ENCODE measurements at regions not wholly inside any gene's neighbourhood (a gene's known extent, or its start where the extent isn't known, plus 50 kb on each side); places are given as distances from the start of the nearest gene placed in this dataset.
"Not testable (repeated sequence)": the region's sequence is repeated elsewhere in the genome, so short reads cannot be mapped to it uniquely, and the experiment has no call there.

DNA sequence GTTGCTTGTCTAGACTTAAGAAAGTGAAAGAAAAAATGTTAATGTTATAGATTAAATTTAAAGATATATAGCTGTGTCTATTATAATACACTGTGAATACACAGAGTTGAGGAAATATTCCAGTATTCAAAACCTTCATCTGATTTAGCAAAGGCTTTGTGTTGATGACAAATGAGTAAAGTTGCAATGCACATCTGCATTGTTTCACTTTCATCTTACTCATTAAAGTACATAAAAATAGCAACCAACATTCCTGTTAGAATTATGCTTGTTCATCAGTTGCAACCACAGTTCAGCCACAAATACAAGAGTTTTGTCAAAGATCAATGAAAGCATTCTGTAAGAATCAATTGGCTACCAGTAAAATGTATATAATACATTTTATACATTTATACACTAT lies 346.4 kb upstream of the SLC7A11 start:
- DNase-seq (no peak), ATAC-seq (replicated peaks) (no peak)
- H3K27me3 Mint-ChIP-seq, result no peaks in the 10 kb centered on the region
- H3K4me1 Mint-ChIP-seq (ENCODE audit: low read depth in 2 of 2), result no peaks in the 10 kb centered on the region
- H3K9me3 Mint-ChIP-seq, result peaks cover 17 to 29% of the 10 kb centered on the region in 2 donors
- H3K27ac Mint-ChIP-seq, result no peak overlapping the region
- no peak overlapping the region for H3K4me3 Mint-ChIP-seq
- H3K36me3 Mint-ChIP-seq (ENCODE audit: insufficient read depth), result no peaks in the 10 kb centered on the region

DNA sequence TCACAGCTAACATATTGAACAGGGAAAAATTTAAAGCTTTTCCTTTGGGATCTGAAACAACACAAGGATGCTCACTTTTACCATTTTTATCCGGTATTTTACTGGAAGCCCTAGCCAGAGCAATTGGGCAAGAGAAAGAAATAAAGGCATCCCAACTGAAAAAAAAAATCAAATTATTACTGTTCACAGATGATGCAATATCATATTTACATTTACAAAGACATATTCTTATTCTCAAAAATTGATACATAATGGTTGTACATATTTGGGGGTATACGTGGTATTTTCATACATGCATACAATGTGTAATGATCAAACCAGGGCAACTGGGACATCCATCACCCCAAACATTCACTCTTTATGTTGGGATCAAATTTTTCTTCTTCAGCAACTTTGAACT lies 337.0 kb upstream of the SLC7A11 start:
- Mint-ChIP-seq H3K4me3 (no peak overlapping the region), H3K9me3 (peaks cover 9 to 12% of the 10 kb centered on the region in 2 donors), H3K4me1 (ENCODE audit: low read depth in 2 of 2) (no peaks in the 10 kb centered on the region), H3K27ac (no peak overlapping the region), H3K27me3 (no peaks in the 10 kb centered on the region), H3K36me3 (ENCODE audit: insufficient read depth) (no peaks in the 10 kb centered on the region)
- ATAC-seq (replicated peaks) (no peak), DNase-seq (no peak)

DNA sequence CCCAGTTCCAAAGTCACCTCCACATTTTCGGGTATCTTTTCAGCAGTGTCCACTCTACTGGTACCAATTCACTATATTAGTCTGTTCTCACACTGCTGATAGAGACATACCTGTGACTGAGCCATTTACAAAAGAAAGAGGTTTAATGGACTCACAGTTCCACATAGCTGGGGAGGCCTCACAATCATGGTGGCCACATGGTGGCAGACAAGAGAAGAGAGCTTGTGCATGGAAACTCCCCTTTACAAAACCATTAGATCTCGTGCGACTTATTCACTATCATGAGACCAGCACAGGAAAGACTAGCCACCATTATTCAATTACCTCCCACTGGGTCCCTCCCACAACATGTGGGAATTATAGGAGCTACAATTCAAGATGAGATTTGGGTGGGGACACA lies 335.7 kb upstream of the SLC7A11 start:
- not testable (repeated sequence) for H3K36me3 Mint-ChIP-seq (ENCODE audit: insufficient read depth); H3K4me1 Mint-ChIP-seq (ENCODE audit: low read depth in 2 of 2); DNase-seq; H3K4me3 Mint-ChIP-seq; H3K27ac Mint-ChIP-seq; ATAC-seq (replicated peaks); H3K27me3 Mint-ChIP-seq
- peaks cover 9 to 12% of the 10 kb centered on the region in 2 donors for H3K9me3 Mint-ChIP-seq

DNA sequence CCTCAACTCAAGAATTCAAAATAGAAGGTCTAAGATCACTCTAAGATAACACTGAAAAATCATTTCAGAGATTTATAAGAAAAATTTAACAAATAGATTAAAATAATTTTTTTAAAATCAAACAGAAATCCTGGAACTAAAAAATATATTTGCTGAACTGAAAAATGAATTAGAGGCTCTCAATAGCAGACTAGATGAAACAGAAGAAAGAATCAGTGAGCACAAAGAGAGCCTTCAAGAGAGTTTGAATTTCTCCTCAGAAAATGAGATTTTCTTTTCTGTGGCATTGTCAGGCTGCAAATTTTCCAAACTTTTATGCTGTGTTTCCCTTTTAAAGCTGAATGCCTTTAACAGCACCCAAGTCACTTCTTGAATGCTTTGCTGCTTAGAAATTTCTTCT lies 335.0 kb upstream of the SLC7A11 start:
- no peak for ATAC-seq (replicated peaks)
- H3K9me3 Mint-ChIP-seq, result peaks cover 13 to 17% of the 10 kb centered on the region in 2 donors
- no peaks in the 10 kb centered on the region for H3K4me1 Mint-ChIP-seq (ENCODE audit: low read depth in 2 of 2)
- H3K4me3 Mint-ChIP-seq, result no peak overlapping the region
- DNase-seq, result no peak
- no peak overlapping the region for H3K27ac Mint-ChIP-seq
- no peaks in the 10 kb centered on the region for H3K27me3 Mint-ChIP-seq
- H3K36me3 Mint-ChIP-seq (ENCODE audit: insufficient read depth), result no peaks in the 10 kb centered on the region

DNA sequence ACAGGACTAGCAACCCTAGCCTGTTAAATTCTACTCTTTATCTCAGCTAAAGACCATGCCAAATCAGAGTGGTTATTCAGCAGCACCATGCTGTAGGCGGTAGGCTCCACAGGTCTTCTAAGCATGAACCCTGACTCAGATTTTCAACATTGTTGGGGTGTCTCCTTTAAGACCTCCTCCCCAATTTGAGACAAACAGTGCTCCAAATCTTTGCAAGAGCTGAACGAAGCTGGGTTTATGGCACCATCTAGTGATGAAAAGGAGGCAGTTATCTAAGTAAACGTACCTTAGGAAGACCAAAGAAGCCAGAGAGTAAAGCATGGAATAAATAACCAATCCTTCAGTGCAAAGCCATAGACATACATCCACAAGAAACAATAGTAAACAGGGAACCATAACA lies 334.5 kb upstream of the SLC7A11 start:
- ATAC-seq (replicated peaks) (no peak), DNase-seq (no peak)
- H3K4me1 Mint-ChIP-seq (ENCODE audit: low read depth in 2 of 2), result no peaks in the 10 kb centered on the region
- no peaks in the 10 kb centered on the region for H3K27me3 Mint-ChIP-seq
- H3K9me3 Mint-ChIP-seq, result peaks cover 13 to 18% of the 10 kb centered on the region in 2 donors
- no peak overlapping the region for H3K4me3 Mint-ChIP-seq
- no peaks in the 10 kb centered on the region for H3K36me3 Mint-ChIP-seq (ENCODE audit: insufficient read depth)
- H3K27ac Mint-ChIP-seq, result no peak overlapping the region

DNA sequence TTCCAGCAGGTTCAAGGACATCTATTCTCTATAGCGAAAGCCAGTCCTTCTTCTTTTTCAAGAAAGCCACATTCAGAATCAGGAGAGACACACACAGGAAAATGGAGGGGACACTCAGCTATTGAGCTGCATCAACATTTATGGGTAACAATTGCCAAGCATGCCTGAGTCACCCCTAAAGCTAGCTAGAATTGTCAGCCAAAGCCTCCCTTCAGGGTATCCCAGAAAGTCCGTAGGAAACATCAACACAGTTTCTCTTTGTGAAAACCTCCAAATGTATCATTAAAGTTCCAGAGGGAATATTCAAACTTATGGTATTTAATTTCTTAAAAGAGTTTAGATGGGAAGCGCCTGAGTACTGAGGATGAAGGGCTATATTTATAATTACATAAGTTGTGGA lies 331.1 kb upstream of the SLC7A11 start:
- no peak for ATAC-seq (replicated peaks)

DNA sequence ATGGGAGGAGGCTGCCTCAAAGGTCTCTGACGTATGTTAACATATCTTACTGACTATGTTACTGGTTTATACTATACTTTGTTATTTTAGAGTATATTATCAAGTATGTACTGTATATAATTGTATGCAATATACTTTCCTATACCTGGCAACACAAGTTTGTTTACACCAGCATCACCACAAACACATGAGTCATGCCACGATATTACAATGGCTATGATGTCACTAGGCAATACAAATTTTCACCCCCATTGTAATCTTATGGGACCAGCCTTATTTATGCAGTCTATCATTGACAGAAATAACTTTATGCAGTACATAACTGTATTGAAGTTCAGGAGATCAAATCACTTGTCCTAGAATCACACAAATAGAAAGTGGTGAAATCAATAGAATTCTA lies 329.9 kb upstream of the SLC7A11 start:
- DNase-seq, result no peak

More for the DNA sequence above, 331.1 kb upstream of the SLC7A11 start:
- Mint-ChIP-seq H3K27me3 (no peaks in the 10 kb centered on the region), H3K4me3 (no peak overlapping the region), H3K9me3 (peaks cover 9 to 16% of the 10 kb centered on the region in 2 donors), H3K27ac (no peak overlapping the region), H3K36me3 (ENCODE audit: insufficient read depth) (no peaks in the 10 kb centered on the region), H3K4me1 (ENCODE audit: low read depth in 2 of 2) (no peaks in the 10 kb centered on the region)
- DNase-seq, result no peak

DNA sequence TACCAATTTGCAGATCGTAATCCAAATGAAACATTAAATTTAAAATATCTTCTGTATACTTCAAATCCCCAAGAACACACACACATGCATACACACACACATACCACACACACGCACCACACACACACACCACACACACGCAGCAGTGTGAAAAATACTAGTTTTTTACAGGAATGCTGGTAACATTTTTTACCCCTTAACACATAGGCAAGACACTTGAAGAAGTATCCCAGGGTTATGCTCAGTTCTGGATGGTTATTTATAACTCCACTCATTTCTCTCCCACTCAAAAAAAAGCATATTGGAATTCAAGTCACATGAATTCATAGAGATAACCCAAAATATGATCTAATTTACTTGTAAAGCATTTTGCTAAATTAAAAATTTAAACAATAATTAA lies 325.5 kb upstream of the SLC7A11 start:
- no peak for ATAC-seq (replicated peaks)
- H3K27me3 Mint-ChIP-seq, result no peaks in the 10 kb centered on the region
- H3K36me3 Mint-ChIP-seq (ENCODE audit: insufficient read depth), result no peaks in the 10 kb centered on the region
- H3K4me1 Mint-ChIP-seq (ENCODE audit: low read depth in 2 of 2), result no peaks in the 10 kb centered on the region
- no peak overlapping the region for H3K4me3 Mint-ChIP-seq
- DNase-seq, result no peak
- H3K27ac Mint-ChIP-seq, result no peak overlapping the region
- peaks cover 5 to 6% of the 10 kb centered on the region in 2 donors for H3K9me3 Mint-ChIP-seq

More for the DNA sequence above, 329.9 kb upstream of the SLC7A11 start:
- Mint-ChIP-seq H3K9me3 (peaks cover 6% of the 10 kb centered on the region in 2 donors), H3K27ac (no peak overlapping the region), H3K4me1 (ENCODE audit: low read depth in 2 of 2) (no peaks in the 10 kb centered on the region), H3K36me3 (ENCODE audit: insufficient read depth) (no peaks in the 10 kb centered on the region), H3K4me3 (no peak overlapping the region), H3K27me3 (no peaks in the 10 kb centered on the region)
- ATAC-seq (replicated peaks), result no peak

DNA sequence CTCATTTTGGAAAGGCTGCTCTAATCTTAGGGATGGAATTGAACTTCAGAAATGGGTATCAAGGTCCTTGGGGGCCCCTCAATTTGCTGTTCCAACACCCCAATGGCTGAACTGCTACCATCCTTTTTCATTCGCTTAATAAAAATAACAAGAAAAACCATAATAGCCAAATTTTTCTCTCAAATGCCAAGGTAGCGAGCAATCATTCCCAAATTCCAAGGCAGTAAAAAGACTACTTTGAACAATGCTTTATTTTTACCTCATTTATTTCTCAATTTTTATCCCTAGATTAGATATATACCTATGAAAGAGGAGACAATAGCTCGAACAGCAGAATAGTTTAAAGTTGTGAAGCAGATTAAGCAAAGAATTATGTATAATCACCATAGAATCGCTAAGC lies 323.4 kb upstream of the SLC7A11 start:
- ATAC-seq (replicated peaks), result no peak
- Mint-ChIP-seq H3K27me3 (no peaks in the 10 kb centered on the region), H3K9me3 (peaks cover 0 to 2% of the 10 kb centered on the region in 2 donors), H3K27ac (no peak overlapping the region), H3K36me3 (ENCODE audit: insufficient read depth) (no peaks in the 10 kb centered on the region), H3K4me1 (ENCODE audit: low read depth in 2 of 2) (no peaks in the 10 kb centered on the region), H3K4me3 (no peak overlapping the region)
- no peak for DNase-seq

DNA sequence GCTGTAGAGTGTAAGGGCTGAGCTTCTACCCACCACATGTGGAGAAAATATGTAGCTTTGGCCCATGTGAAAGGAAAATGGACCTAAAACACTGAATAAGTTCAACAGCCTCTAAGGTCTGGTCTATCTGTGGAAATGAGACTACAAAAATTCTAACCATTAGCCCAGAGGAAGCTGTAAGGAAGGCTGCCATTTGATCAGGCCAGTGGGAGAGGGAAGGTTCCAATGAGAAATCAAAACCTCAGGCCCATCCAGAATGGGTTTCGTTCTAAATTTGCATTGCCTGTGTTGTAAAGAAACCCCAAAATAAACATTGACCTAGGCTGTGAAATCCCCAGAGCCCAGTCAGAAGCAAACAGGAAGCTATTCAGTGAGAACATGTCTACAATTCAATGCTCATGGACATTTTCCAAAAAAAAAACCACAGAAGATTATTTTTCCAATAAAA lies 320.4 kb upstream of the SLC7A11 start:
- no peak overlapping the region for H3K27ac Mint-ChIP-seq

DNA sequence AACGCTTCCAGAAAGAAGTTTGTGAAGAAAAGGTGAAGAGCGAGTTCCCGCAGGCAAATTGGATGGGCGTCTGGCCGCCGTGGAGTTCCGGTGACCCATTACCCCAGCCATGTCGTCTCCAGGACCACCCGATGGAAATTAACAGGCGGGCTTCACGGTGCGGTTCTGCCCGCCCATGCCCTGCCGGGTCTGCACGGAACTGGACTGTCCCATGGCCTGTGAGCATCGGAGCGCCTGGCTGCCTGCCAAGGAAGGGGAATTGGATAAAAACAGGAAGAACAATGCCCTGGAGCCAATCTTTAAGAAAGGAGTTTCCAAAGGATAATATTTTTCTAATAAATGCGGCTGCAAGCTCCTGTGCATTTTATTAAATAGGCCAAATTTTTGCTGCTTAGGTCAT lies 319.8 kb upstream of the SLC7A11 start:
- Mint-ChIP-seq H3K4me3 (no peak overlapping the region), H3K27me3 (no peaks in the 10 kb centered on the region), H3K36me3 (ENCODE audit: insufficient read depth) (no peaks in the 10 kb centered on the region), H3K4me1 (ENCODE audit: low read depth in 2 of 2) (no peaks in the 10 kb centered on the region), H3K27ac (no peak overlapping the region), H3K9me3 (peaks cover 0 to 2% of the 10 kb centered on the region in 2 donors)
- ATAC-seq (replicated peaks), result no peak
- DNase-seq, result no peak

More for the DNA sequence above, 320.4 kb upstream of the SLC7A11 start:
- no peaks in the 10 kb centered on the region for H3K36me3 Mint-ChIP-seq (ENCODE audit: insufficient read depth)
- H3K4me3 Mint-ChIP-seq, result no peak overlapping the region
- DNase-seq, result no peak
- no peak for ATAC-seq (replicated peaks)
- H3K27me3 Mint-ChIP-seq, result no peaks in the 10 kb centered on the region
- H3K4me1 Mint-ChIP-seq (ENCODE audit: low read depth in 2 of 2), result no peaks in the 10 kb centered on the region
- peaks cover 0 to 2% of the 10 kb centered on the region in 2 donors for H3K9me3 Mint-ChIP-seq

DNA sequence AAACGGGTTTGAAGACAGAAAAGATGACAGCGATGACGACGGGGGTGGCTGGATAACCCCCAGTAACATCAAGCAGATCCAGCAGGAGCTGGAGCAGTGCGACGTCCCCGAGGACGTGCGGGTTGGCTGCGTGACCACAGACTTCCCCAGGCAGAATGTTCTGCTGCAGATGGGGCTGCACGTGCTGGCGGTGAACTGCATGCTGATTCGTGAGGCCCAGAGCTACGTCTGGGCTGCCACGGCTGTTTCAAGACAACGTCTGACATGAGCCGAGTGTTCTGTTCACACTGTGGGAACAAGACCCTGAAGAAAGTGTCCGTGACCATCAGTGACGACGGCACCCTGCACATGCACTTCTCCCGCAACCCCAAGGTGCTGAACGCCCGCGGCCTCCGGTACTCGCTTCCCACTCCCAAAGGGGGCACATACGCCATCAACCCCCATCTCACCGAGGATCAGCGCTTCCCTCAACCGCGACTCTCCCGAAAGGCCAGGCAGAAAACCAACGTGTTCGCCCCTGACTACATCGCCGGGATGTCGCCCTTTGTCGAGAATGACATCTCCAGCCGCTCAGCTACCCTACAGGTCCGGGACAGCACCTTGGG lies 319.2 kb upstream of the SLC7A11 start:
- Mint-ChIP-seq H3K4me1 (ENCODE audit: low read depth in 2 of 2) (no peaks in the 10 kb centered on the region), H3K4me3 (no peak overlapping the region), H3K9me3 (peaks cover 0 to 4% of the 10 kb centered on the region in 2 donors), H3K36me3 (ENCODE audit: insufficient read depth) (no peaks in the 10 kb centered on the region), H3K27ac (no peak overlapping the region), H3K27me3 (no peaks in the 10 kb centered on the region)
- DNase-seq, result no peak
- ATAC-seq (replicated peaks), result no peak

DNA sequence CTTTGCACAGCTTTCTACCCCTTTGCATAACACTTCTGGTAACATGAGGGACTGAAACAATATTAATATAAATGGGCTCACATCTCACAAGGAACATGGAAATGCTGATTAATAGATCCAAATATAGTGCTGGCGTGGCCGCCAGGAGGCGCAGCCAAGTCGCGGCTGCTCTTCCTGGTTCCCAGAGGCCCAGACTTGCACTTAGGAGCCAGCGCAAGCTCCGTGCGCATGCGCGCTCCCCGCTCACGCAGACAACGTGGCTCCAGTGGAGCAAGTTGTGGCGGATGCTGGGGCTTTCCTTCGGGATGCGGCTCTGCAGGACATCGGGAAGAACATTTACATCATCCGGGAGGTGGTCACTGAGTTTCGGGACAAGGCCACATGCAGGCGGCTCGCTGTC lies 318.3 kb upstream of the SLC7A11 start:
- peaks cover 0 to 4% of the 10 kb centered on the region in 2 donors for H3K9me3 Mint-ChIP-seq
- H3K27me3 Mint-ChIP-seq, result no peaks in the 10 kb centered on the region
- no peaks in the 10 kb centered on the region for H3K4me1 Mint-ChIP-seq (ENCODE audit: low read depth in 2 of 2)
- H3K27ac Mint-ChIP-seq, result no peak overlapping the region
- ATAC-seq (replicated peaks) (no peak), DNase-seq (no peak)
- no peak overlapping the region for H3K4me3 Mint-ChIP-seq
- no peaks in the 10 kb centered on the region for H3K36me3 Mint-ChIP-seq (ENCODE audit: insufficient read depth)

DNA sequence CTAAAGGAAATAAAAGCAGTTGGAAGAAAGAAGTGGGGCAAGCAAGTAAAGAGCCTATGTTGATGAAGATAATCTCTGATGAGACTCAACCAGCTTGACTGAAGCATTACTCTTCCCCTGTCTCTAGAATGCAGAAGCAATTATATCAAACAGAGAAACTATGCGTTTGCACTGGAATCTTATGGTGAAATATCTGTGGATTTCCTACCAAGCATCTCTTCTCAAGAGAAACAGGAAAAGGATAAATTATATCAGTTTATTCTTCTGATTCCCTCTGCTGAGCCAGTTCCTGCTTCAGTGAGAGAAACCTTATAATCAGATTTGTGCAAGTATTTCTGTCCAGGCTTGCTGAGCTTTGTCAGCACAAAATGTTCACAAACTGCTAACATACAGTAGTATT lies 316.7 kb upstream of the SLC7A11 start:
- Mint-ChIP-seq H3K4me3 (no peak overlapping the region), H3K36me3 (ENCODE audit: insufficient read depth) (no peaks in the 10 kb centered on the region), H3K9me3 (peaks cover 0 to 4% of the 10 kb centered on the region in 2 donors), H3K4me1 (ENCODE audit: low read depth in 2 of 2) (no peaks in the 10 kb centered on the region), H3K27ac (no peak overlapping the region), H3K27me3 (no peaks in the 10 kb centered on the region)
- DNase-seq (no peak), ATAC-seq (replicated peaks) (no peak)

DNA sequence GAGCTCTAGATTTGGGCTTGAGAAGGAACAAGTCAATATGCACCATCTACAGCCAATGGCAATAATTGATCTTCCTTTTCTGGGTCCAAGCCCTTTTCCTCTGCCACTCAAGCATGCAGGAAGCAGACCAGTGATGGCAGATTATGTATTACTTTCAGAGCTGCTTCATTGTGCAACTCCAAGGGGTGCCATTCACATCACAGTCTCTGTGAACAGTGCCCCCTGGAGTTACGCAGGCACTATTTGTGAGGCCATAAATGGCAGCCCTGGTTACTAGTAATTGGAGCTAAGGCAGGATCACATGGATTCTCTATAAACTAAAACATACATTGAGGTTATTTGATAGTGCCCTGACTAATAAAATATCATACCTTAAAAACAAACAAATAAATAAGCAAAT lies 313.4 kb upstream of the SLC7A11 start:
- ATAC-seq (replicated peaks) (no peak), DNase-seq (no peak)
- Mint-ChIP-seq H3K9me3 (peaks cover 2 to 7% of the 10 kb centered on the region in 2 donors), H3K36me3 (ENCODE audit: insufficient read depth) (no peaks in the 10 kb centered on the region), H3K4me3 (no peak overlapping the region), H3K27me3 (no peaks in the 10 kb centered on the region), H3K4me1 (ENCODE audit: low read depth in 2 of 2) (no peaks in the 10 kb centered on the region), H3K27ac (no peak overlapping the region)

All from effector memory CD8-positive, alpha-beta T cell (primary cell).